Jurkat, Clone E6-1 (cell line): ENCODE measurements at regions not wholly inside any gene's neighbourhood (a gene's known extent, or its start where the extent isn't known, plus 50 kb on each side); places are given as distances from the start of the nearest gene placed in this dataset.
"Not testable (repeated sequence)": the region's sequence is repeated elsewhere in the genome, so short reads cannot be mapped to it uniquely, and the experiment has no call there.

Experiments
- DNase-seq: peaks from one replicate; pipeline ENCODE4 v3.0.0-alpha.2; 2011; ENCODE audit warnings: low read depth, low spot score
- H3K4me3 ChIP-seq: 2 replicates; pipeline ENCODE4 v1.5.1; 2011; ENCODE audit warnings: mild to moderate bottlenecking, low read length, control low read depth, moderate library complexity

- no peak overlapping the region for H3K4me3 ChIP-seq
- no peak for DNase-seq
Observed at GRCh38 chr4:94131212-94131611, 76.5 kb upstream of the SMARCAD1 start.

GRCh38 chr4:94135701-94136100, 72.0 kb upstream of the SMARCAD1 start:
- DNase-seq, result no peak

GRCh38 chr4:94139931-94140612, 67.6 kb upstream of the SMARCAD1 start:
- no peak overlapping the region for H3K4me3 ChIP-seq
- no peak for DNase-seq

More at GRCh38 chr4:94135701-94136100, 72.0 kb upstream of the SMARCAD1 start:
- no peak overlapping the region for H3K4me3 ChIP-seq

GRCh38 chr4:94141001-94141400, 66.7 kb upstream of the SMARCAD1 start:
- DNase-seq, result no peak
- H3K4me3 ChIP-seq, result no peak overlapping the region

- H3K4me3 ChIP-seq, result not testable (repeated sequence)
Observed at GRCh38 chr4:94148052-94148451, 59.6 kb upstream of the SMARCAD1 start.

GRCh38 chr4:94152466-94152865, 55.2 kb upstream of the SMARCAD1 start:
- no peak overlapping the region for H3K4me3 ChIP-seq
- DNase-seq, result no peak

More at GRCh38 chr4:94148052-94148451, 59.6 kb upstream of the SMARCAD1 start:
- DNase-seq, result not testable (repeated sequence)

- not testable (repeated sequence) for H3K4me3 ChIP-seq, DNase-seq
Observed at GRCh38 chr4:94155404-94155803, 52.3 kb upstream of the SMARCAD1 start.

GRCh38 chr4:94156826-94157225, 50.8 kb upstream of the SMARCAD1 start:
- H3K4me3 ChIP-seq, result no peak overlapping the region
- no peak for DNase-seq
